ENCODE measurements at regions not wholly inside any gene's neighbourhood (a gene's known extent, or its start where the extent isn't known, plus 50 kb on each side); places are given as distances from the start of the nearest gene placed in this dataset.

DNA sequence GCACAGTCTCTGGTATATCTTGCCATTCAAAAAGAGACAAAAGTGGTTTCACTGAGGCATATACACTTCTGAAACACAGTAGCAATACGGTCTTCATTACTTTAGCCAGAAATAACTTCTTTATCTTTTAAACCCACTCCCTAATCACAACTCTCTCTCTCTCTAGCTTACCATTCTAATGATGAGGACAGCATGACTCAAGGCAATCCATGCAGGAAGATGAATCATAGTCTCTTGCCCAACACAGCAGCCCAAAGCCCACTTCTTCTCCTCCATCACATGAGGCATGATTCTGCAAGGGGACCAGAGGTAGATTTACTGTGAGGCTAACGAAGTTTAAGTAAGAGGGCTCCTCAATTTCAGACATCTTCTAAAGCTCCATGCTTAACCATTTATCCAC lies 285.0 kb upstream of the NR5A2 start:
- DNase-seq (ENCODE audit: low read depth in 2 of 2) = peak; percentile 55 to 62

DNA sequence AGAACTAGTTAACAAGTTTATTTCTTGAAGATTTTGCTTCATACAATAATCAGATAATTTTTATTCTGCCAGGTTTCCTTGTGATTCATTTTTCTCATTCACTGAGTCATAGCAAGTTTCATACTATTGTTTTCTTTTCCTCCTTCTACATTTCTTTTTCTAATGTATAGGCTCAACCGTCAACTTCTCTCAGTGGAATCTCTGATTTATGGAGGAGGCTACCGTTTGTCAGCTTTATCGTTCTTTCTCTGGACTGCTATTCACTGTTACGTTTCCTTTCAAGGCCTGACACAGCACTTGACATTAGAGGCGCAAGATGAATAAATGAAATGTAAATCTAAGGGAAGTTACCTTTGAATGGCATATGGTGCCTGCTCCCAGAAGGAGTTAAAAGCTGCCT lies 284.3 kb upstream of the NR5A2 start:
- no peak for DNase-seq (ENCODE audit: low read depth in 2 of 2)

DNA sequence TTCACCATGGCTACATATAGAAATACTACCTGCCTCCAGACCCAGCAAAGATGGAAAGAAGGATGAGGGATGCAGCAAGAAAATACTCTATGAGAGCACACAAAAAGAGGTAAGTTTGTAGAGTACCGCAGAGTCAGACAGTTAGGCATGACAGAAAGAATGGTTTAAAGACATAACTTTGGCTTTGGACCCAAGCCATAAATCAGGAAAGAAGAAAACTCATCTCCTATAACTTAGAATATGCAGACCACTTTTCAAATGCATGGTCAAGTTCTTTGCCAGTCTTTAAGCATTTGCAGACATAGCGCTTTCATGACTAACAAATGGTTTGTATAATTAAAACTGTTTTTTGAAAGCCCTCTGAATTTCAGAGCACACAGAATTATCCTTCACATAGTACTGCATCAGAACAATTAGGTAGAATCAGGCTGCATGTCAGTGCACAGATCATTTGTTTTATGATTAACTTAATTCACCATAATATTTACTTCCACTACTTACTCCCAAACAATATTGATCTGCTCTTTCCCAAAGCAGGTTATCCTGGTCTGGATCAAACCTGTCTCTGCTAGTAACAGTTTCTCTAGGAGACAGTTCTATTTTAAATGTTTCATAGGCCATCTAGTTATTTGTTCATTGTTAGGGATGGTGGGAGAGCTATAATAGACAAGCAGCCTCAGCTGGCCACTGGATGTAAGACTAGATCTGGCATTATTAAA lies 280.7 kb upstream of the NR5A2 start:
- DNase-seq (ENCODE audit: low read depth in 2 of 2) = no peak

DNA sequence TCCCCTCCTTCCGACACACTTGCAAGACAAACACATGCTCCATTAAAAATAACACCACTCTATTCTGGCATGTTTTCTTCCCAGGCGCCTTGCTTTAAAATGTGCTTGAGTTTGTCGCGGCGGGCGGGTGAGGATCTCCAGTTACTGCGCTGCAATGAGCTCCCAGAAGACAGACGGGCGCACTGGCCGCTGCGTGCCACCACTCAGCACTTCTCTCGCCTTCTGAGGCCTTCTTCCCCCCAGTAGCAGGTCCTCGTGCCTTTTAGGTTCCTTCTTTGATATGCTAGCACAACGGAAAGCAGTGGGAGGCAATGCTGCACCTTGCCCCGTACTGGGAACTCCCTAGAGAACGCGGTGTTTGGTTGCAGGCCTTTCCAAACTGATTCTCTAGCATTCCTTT lies 279.5 kb upstream of the NR5A2 start:
- no peak for DNase-seq (ENCODE audit: low read depth in 2 of 2)

DNA sequence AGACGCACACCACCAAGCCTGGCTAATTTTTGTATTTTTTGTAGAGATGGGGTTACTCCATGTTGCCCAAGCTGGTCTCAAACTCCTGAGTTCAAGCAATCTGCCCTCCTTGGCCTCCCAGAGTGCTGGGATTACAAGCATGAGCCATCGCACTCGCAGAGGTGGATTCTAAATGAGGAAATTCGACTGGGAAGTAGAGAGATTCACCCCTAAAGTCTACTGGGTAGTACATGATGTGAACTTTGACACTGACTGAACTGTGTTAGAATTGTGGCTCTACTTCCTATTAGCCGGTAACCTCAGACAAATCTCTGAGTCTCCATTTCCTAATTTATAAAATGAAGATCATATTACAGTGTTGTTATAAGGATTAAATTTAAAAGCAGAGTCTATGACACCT lies 276.0 kb upstream of the NR5A2 start:
- no peak for DNase-seq (ENCODE audit: low read depth in 2 of 2)

DNA sequence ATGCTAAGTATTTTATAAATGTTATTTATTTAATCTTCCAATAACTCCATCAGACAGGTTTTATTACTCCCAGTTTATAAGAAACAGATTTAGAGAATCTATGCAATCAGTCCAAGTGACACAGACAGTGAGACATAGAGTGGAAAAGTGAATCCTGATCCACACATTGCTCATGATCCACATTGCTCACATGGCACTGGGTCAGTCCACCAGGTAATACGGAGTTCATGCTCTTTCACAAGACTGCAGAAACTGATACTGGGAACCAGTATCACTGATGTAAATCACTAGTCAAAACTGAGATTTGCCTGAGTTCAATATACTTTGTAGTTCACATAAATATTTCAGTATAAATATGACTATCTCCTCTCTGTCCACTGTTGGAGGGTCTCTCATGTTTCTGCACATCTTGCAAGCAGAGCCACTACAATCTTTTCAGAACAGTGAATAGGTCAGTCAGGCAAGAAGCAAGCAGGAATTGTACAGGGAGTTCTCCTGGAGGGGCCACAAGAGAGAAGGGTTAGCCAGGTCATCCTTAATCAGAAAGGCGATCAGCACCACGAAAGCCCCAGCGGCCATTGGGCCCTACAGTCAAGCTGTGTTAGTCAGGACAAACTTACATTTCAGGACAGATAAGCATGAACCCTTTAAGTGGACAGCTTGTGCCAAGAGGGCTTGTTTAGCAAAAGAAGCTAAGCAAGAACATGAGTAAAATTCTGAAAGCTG lies 275.4 kb upstream of the NR5A2 start:
- no peak for DNase-seq (ENCODE audit: low read depth in 2 of 2)

DNA sequence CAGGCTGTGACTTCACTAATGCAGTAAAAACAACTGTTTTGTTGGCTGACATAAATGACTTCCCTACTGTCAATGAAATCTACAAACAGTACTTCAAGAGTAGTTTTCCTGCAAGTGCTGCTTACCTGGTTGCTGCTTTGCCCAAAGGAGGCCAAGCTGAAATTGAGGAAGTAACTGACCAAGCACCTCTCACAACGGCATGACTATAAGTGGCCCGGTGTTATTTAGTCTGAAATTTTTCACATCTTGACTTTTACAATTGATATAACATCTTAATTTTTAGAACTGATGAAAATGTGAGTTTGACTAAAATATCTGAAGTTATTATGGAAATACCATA lies 274.9 kb upstream of the NR5A2 start:
- no peak for DNase-seq (ENCODE audit: low read depth in 2 of 2)

DNA sequence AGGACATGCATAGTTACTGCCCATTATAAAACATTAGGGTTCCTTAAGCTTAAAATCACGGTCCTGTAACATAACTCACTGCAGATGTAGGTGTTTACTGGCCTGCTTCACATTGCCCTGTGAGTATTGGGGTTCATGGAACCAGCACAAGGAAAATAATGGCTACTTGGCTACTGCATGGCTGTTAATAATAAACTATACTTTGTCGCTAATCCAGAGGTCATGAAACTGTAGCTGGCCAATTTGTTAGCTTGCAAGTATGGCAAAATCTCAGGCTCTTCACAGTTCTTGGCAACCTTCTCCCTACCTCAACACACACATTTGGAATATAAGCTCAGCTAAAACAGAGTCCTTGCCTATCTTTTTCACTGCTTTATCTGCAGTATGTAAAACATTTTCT lies 274.0 kb upstream of the NR5A2 start:
- no peak for DNase-seq (ENCODE audit: low read depth in 2 of 2)

DNA sequence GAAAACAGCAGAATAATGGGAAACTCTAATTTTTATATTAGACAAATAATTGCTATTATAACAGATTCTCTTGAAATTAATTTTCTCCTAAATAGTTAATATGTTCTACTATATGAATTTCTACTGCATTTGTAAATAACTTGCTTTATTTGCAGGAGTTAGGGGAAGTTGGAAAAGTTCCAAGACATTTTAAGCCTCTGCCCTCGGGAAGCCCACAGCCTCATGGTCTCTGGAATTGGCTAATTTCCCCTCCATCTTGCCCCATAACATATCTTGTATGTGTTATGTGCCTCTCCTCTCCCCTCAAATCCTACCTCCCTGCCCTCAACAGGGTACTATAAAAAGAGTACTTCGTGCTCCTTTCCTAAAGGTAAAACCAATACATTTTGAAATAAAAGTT lies 271.4 kb upstream of the NR5A2 start:
- DNase-seq (ENCODE audit: low read depth in 2 of 2) = no peak

DNA sequence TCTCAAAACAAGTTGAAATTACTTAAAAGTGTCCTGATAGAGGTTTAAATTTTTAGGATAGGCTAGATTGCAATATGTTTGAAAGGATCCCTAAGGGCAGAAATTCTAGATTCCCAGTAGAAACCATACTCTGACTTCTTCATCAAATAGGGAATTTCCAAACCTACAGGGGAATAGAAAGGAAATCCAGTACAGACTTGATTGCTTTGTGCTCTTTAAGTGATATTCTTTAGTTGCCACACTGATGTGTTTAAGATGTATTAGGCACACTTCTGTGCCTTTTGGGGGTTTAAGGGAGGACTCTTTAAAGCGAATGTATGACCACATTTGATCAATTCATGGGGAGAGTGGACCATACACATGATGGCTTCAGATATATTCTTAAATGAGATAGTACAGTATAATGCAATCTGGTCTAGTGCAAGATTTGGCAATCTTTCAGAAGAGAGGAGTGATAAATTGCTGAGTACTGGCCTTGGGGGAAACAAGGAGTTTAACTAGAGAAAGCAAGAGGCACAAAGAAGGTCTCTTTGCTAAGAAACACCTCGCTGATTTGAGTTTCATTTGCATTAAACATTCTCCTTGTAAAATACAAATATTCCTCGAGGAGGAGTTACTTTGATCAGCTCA lies 268.8 kb upstream of the NR5A2 start:
- DNase-seq (ENCODE audit: low read depth in 2 of 2) = no peak

DNA sequence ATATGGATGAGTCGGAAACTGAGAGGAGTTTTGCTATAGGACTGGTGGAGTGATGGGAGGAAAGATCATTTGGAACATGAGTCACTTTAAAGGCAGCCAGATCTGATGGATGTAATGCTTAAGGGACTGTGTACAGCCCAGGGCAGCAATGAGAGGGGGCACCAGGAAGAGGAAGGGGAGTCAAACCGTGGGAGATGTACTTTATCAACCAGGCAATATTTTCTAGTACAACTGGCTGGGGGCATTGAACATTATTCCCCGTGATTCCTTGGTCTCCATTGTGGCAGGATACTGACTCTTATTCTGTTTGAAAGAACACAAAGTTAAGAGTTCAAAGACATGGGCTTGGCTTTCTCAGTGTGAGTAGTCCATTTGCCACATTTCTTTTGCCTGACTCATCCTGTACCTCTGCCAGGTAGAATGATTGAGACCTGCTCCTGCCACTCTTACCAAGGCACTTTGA lies 268.2 kb upstream of the NR5A2 start:
- DNase-seq (ENCODE audit: low read depth in 2 of 2) = peak in 1 of 2 experiments; percentile 19

DNA sequence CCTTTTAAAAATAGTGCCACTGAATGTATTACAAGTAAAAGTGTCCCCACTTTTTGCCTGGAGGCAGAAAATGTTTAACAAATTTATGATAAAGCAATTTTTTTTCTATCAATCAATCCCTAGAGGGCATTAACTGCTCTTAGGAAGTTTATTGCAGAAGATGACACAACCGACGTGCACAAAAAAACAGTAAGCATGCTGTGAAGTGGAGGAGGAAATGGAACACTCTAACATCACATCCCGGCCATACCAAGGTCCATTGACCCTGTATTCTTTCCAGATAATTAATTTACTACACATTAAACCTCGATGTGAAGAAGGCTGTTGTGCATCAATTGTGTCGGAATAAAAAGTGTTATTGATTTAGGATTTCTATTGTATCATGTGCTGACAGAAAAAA lies 264.9 kb upstream of the NR5A2 start:
- no peak for DNase-seq (ENCODE audit: low read depth in 2 of 2)

DNA sequence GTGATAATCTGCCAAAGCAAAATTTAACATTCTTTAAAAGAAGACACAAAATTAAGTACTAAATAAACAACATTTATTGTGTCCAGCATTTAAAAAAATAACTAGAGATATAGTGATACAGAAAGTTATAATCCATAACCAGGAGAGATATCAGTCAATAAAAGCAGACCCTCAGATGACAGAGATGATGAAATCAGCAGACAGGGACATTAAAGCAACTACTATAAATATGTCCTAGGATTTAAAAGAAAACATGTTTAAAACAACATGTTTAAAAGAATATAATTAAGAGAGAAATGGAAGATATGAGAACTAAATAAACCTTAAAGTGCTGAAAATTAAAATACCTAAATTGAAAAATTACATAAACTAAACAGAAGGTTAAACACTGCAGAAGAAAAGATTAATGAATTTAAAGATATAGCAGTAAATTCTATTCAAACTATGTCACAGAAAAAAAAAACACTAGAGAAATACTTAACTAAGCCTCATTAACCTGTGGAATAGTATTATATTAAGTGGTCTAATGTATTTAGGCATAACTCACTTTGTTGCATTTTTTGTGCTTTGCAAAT lies 261.2 kb upstream of the NR5A2 start:
- no peak for DNase-seq (ENCODE audit: low read depth in 2 of 2)

DNA sequence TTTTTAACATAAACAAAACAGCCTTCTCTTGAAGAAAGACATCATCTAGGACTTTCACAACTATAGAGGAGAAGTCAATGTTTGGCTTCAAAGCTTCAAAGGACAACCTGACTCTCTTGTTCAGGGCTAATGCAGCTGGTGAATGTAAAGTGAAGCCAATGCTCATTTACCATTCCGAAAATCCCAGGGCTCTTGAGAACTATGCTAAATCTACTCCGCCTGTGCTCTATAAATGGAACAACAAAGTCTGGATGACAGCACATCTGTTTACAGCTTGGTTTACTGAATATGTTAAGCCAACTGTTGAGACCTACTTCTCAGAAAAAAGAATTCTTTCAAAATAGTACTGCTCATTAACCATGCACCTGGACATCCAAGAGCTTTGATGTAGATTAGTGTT lies 259.8 kb upstream of the NR5A2 start:
- no peak for DNase-seq (ENCODE audit: low read depth in 2 of 2)

DNA sequence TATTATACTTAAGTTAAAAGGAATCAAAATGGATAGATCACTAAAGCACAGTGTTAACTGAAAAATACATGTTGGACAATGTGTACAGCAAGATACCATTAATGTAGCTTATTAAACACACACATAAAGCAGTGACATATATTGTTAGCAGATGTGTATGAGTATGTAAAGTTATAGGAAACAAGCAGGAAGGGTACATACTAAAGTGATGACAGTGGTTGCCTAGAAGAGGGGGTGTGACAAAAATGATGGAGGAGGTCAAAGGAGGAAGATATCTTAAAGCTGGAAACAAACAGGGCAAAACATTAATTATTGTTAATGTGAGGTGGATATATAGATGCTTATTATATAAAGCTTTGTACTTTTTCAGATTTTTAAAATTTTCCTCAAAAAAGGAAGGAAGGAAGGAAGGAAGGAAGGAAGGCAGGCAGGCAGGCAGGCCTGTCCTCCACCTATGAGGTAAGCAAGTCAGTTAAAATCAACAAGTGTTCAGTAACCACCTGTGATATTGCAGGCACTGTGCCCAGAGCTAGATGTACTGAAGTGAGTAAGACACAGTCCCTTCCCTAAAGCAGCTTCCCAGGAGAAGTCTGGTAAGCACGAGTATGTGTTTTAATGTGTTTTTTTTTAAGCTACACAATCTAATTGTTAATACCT lies 252.9 kb upstream of the NR5A2 start:
- DNase-seq (ENCODE audit: low read depth in 2 of 2) = no peak

DNA sequence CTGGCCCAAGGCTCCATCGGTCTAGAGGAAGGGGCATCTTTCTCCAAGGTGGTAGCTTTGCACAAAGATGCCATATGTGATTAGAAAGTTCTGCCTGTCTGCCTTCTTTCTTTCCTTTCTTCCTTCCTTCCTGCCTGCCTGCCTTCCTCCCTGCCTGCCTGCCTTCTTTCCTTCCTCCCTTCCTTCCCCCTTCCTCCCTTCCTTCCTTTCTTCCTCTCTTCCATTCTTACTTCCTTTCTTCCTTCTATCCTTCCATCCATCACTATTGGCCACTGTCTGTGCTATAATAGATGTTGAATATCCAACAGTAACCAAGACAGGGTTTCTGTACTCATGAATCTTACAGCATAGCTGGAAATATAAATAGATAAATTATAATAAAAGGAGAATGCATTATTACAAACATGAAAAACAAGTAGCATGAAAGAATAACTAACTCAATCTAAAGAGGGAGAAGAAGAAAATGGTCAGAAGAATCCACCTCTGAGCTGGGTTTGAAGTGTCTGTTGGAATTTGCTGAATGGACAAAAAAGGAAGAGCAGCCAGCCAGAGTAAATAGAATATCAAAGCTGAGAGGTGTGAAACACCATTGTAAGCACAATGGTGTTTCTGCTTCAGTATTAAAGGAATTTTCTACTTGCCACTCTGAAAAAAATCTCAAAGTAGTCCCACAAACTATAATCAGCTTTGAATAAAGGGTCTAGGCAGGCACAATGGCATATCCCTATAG lies 250.6 kb upstream of the NR5A2 start:
- no peak for DNase-seq (ENCODE audit: low read depth in 2 of 2)

DNA sequence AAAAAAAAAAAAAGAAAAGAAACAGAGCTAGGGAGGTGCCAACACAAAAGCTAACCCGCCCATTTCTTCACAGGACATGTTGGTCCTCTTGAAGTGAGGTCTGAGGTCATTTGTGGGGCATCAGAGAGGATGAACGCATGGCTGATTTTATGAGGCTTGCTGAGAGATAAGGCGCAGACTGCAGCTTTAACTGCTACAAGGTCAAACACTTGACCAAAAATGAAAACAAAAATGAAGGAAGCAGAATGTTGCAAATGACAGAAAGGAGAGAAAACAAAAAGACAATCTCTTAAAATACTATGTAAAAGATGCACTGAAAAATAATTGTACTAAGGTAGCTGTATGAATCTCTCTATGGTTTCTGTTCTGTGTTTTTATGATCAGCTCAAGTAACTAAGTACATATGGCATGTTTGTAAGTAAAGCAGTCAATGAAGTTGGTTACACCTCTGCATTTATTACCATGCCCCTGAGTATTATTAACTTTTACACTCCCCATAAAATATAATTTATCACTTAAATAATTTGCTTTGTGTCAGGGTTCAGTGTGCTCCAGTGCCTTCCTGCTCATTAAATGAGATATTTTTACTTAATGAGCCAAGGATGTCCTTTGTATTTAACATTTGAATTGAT lies 249.1 kb upstream of the NR5A2 start:
- no peak for DNase-seq (ENCODE audit: low read depth in 2 of 2)

DNA sequence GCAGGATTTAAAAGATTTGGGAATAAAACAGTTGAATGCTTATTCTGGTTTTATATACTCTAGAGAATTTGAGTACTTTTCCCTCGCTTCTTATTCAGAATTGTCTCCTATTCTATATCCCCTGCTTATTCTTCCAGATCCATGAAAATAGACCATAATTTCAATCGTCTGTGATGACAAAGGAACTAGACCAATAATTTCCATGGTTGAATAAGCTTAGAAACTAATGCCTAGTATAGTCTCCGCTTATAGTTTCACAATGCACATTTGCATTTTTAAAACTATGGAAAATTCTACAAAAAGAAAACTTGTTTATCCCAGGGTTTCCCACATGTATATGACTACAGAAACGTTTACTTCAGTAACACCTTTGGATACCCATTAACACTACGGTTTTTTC lies 247.4 kb upstream of the NR5A2 start:
- no peak for DNase-seq (ENCODE audit: low read depth in 2 of 2)

DNA sequence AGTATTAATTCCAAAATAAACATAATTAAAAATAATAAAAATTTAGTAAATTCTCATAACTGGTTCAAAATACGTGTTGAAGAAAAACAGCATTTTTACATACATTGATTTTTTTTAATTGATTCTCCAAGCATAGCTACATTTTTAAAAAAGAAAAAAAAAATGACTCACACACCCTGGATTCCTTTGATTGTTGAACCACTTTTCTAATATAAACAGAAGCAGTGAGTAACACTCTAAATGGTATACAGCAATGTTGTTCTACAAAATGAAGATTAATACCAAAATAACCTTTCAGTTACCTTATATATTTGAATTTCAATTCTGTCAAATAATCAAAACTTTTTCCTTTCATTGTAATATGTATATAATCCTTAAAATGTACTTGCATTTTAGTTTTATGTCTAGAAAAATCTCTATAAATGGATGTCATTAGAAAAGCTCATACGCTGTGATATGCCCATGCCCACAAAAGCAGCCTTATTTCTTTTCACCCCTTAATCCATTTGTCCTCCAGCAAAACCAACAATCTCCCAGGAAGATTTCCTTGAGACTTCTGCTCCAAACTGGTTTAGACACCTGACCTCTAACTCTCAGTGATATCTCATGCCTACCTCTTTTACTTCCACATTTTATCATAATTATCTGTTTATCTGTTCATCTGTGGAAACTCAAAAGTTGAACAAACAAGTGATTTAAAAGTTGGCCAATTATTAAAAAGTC lies 246.4 kb upstream of the NR5A2 start:
- DNase-seq (ENCODE audit: low read depth in 2 of 2) = no peak

DNA sequence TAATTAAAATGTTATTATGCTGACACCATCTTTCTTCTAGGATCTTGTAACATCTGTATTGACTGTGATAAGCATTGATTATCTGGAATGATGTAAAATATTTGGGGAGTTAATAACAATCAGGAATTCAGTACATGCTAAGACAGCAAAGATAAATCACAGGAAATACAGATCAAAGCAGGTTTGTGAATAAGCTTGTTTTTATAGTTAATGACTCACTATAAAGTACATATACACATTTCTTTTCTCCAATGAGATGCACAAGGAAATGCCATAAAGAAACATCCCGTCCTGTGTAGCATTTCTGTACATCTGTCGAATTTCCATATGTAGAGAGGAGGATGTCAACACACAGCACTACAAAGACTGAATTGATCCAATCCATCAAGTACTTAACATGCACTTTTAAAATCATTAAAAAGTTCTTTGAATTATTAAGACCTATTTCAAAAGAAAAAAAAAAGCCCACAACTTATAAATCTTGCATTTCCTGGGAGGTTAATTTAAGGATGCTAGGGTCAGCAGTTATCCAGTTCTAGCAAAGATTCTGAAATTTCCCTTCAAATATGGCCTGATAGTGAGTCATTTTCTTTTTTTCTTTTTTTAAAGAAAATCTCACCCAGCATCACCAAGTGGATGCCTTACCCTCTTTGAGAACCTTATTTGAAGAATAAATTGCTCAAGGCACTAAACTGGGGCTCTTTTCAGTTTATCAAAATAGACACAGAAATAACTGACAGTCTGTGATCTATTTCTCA lies 243.2 kb upstream of the NR5A2 start:
- peak; percentile 17 to 19 for DNase-seq (ENCODE audit: low read depth in 2 of 2)
